Posterior cingulate gyrus (tissue), 11 donors: ENCODE measurements at regions not wholly inside any gene's neighbourhood (a gene's known extent, or its start where the extent isn't known, plus 50 kb on each side); places are given as distances from the start of the nearest gene placed in this dataset.
A peak's percentile ranks its signal among the peaks of the same experiment; 100 is the strongest.
"Not testable (repeated sequence)": the region's sequence is repeated elsewhere in the genome, so short reads cannot be mapped to it uniquely, and the experiment has no call there.

Source experiments
- DNase-seq, 10 donors: peaks; one replicate each; pipeline versions ENCODE4 v3.0.0 to v3.0.0-alpha.2; 2020 to 2021; ENCODE audit warnings: mixed read lengths in 3 of 10
- intact Hi-C: fragments of 100-400 bp; cut with DNase I; formaldehyde crosslinking; loops from one replicate; pipeline ENCODE4 v1.15.1; 2023

DNA sequence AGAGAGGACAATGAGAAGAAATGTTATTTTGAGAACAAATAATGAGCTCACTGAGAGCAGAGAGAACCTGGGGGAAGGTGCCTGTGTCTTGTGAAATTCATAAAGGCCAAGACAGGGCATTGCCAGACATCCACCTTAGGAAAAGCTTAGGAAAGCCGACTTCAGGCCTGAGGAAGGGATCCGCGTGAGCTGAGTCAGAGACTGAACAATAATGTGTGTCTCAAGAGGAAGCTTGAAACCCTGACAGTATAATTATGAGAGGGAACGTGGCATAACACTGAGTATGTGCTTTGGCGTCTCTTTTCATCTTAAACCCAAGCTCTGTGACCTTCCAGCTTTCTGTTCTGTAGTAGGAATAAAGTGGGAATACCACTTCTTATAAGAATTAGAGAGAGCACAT, 307.2 kb downstream of the ACTR3B start:
- intact Hi-C loops = no loop called here
- DNase-seq = no peak

- intact Hi-C loops = no loop called here
- DNase-seq = no peak
Observed at GRCh38 chr7:153070141-153070540, 310.6 kb downstream of the ACTR3B start.

GRCh38 chr7:153072806-153073205, 313.3 kb downstream of the ACTR3B start:
- no peak for DNase-seq
- intact Hi-C loops = no loop called here

DNA sequence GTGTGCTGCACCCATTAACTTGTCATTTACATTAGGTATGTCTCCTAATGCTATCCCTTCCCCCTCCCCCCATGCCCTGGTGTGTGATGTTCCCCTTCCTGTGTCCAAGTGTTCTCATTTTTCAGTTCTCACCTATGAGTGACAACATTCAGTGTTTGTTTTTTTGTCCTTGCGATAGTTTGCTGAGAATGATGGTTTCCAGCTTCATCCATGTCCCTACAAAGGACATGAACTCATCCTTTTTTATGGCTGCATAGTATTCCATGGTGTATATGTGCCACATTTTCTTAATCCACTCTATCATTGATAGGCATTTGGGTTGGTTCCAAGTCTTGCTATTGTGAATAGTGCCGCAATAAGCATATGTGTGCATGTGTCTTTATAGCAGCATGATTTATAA, 316.7 kb downstream of the ACTR3B start:
- intact Hi-C loops, DNase-seq: not testable (repeated sequence)

- no peak for DNase-seq
- intact Hi-C loops = no loop called here
Observed at GRCh38 chr7:153081496-153081895, 321.9 kb downstream of the ACTR3B start.

DNA sequence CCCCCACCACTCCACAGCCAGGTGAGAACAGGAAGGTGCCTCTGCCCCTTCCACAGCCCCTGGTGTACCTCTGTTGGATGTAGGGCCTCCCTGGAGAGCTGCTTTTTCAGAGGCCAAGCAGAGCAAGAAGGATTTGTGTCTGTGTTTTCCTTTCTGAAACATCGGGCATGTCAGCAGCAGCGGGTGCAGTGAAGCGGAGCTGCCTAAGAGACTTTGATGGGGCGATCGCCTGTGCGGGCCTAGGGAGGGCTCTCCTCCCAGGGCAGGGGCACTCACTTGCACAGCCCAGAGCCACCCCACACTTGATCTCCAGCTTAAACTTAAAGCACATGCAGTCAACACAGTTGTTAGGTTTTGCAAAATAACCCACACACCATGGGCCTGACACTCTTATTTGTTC, 324.7 kb downstream of the ACTR3B start:
- intact Hi-C loops = no loop called here
- DNase-seq = no peak

GRCh38 chr7:153087498-153087897, 327.9 kb downstream of the ACTR3B start:
- no peak for DNase-seq
- intact Hi-C loops = no loop called here

DNA sequence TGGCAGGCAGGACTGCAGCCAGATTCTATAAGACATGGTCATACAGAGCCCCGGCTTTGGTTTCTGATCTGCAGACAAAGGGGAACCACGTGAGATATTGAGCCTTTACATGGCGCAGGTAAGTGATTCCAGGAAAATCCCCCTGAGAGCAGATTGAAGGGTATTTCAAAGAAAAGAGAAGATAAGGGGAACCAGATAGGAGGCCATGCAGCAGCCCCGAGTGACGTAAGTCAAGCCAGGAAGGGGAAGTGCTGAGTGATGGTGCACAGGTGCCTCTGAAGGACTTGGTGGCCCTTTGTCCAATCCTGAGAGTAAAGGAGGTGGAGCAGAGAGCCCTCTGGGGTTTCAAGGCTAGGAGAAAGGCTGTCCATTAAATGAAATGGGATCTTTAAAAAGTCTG, 329.0 kb downstream of the ACTR3B start:
- intact Hi-C loops = no loop called here
- DNase-seq = no peak

DNA sequence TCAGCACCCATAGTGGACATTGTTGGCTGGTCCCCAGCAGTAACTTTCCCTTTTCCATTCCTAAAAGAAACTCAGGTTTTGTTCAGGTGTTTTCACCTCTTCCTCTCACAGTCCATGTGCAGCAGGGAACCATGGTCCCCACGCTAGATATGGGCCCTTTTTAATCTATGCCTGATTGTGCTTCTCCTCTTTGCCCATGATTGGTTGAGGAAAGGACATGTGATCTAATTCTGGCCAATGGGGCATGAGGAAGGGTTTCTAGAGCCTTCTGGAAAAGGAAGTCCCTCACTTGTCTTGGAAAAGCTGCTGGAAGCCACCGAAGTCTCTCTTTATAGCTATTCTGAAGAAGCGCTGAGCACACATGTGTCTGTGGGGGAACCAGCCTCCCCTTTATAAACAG, 330.7 kb downstream of the ACTR3B start:
- intact Hi-C loops = no loop called here
- no peak for DNase-seq

DNA sequence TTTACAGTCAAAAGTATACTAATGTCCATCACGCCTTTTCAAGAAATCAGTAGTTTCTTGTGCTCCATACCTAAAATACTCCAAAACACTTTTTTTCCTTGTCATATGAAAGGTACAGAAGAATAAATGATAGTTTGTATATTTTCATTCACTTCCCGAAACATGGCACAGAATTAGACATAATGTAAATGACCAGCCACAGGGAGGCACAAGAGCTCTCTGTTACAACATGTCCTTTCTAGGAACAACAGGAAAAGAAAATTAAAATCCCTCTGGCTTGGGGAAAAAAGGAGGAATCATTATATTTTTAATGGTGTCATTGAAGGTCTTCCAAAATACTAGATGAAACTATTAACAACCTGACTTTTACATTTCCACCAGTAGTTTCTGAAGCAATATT, 331.2 kb downstream of the ACTR3B start:
- DNase-seq = no peak
- intact Hi-C loops = no loop called here

DNA sequence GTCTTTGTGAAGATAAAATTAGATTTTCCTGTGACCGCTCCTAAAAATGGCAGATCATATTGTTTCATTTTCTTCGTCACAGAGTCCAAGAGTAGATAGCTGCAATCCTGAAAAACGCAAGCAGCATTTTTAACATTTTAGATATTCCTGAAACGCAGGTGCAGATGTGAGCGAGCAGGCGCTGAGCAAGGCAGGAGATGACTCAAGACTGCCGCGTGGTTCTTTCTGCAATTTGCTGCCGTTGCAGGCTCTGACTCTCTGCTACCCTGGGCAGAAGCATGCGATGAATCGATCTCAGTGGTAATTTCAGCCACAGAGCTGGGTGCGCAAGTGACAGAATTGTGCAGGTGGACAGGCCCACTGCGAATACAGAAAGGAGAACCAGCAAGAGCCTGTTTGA, 331.9 kb downstream of the ACTR3B start:
- DNase-seq = peak in 3 of 10 donors; percentile 16 to 75 (median 27)
- intact Hi-C loops = no loop called here

DNA sequence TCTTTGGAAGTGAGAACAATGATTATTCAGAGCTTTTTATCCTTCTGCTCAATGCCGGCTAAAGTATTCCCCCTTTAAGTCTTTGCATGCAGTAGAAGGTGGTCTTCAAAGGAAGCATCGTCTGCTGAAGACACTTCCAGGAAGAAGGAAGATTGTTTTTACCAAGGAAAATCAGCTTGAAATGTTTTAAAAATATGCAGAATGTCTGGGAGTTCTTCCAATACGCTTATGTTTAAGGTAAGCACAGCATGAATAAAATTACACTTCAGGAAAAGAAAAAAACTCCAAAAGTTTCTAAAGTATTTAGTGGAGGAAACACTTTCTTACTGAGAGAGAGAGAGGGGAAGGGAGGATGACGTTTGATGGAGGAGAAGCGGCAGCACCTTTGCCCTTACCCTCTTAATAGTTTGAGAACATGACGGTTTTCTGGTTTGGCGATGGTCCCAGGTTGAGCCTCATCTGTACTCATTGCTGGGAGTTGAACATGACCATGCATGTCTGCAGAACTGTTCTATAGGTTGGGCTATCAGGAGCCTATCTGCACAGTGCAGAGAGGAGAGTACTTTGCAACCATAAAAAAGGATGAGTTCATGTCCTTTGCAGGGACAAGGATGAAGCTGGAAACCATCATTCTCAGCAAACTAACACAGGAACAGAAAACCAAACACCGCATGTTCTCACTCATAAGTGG, 338.1 kb downstream of the ACTR3B start:
- intact Hi-C loops = no loop called here

DNA sequence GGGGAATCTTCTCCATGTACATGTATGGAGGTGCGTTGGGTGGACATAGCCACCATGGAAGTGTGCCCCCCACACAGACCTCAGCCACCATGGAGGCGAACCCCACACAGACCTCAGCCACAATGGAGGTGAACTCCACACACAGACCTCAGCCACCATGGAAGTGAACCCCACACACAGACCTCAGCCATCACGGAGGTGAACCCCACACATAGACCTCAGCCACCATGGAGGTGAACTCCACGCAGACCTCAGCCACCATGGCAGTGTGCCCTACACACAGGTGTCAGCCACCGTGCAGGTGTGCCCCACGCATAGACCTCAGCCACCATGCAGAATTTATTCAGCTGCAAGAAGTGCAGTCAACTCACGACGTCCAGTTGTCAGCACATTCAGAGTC, 339.7 kb downstream of the ACTR3B start:
- intact Hi-C loops = no loop called here

More for the DNA sequence above, 338.1 kb downstream of the ACTR3B start:
- DNase-seq = no peak

GRCh38 chr7:153100691-153101237, 341.2 kb downstream of the ACTR3B start:
- intact Hi-C loops = no loop called here
- DNase-seq = no peak

More for the DNA sequence above, 339.7 kb downstream of the ACTR3B start:
- no peak for DNase-seq

DNA sequence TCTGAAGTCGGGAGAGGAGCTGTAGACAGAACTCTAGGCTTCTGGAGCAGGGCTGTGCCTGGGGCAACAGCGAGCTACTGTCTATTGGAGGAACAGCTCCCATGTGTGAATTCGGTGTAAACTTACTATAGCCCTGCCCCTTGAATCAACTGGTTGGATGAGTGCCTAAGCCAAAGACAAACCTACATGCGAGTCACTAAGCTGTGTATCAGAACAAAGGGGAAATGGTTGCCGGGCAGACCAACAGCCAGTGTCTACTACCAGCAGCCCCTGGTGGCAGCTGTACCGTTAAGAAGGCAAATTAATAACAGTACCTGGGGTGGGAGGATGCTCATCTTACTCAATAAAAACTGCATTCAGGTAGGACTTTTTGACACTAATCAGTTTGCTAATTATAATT, 343.6 kb downstream of the ACTR3B start:
- no peak for DNase-seq
- intact Hi-C loops = no loop called here

- intact Hi-C loops = no loop called here
- no peak for DNase-seq
Observed at GRCh38 chr7:153107826-153108225, 348.3 kb downstream of the ACTR3B start.

DNA sequence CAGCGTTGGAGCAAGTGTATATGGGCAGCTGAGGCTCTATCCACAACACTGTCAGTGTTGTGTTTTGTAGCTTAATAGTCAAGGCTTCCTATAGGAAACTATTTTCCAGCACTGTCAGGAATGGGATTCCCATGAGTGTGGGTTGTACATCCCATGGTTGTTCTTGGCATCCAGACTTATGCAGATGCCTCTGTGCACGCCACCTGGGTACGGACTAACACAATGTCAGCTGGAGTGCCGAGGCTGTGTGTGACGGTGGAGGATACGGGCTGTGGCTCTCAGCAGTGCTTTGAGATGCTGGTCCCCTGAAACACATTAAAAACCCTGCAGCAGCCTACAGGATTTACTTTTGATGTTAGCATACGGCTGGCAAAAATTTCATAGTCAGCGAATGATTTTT, 350.0 kb downstream of the ACTR3B start:
- DNase-seq = peak in 4 of 10 donors; percentile 28 to 82 (median 46)
- intact Hi-C loops = no loop called here

- intact Hi-C loops = no loop called here
- DNase-seq = no peak
Observed at GRCh38 chr7:153110606-153111005, 351.1 kb downstream of the ACTR3B start.

- intact Hi-C loops, DNase-seq: not testable (repeated sequence)
Observed at GRCh38 chr7:153122255-153122654, 362.7 kb downstream of the ACTR3B start.

DNA sequence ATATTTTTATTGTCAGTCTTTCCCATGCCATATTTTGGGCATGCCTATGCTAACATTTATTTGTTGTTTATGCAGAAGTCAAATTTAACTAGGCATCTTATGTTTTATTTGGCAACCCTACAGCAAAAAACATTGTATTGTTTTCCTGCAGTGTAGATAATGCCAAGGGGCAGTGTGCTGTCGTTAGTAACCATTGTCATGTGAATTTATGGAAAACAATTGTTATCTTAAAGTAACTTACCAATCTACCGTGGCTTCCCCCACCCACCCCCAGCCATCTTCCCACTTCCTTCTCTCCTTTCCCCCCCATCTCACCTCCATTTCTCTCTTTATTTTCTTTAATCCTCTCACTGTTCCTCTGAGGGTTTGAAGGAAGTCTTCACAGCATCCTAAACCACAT, 370.5 kb downstream of the ACTR3B start:
- intact Hi-C loops = no loop called here
- no peak for DNase-seq

GRCh38 chr7:153151766-153152165, 392.2 kb downstream of the ACTR3B start:
- DNase-seq = no peak
- intact Hi-C loops = no loop called here

GRCh38 chr7:153152801-153153422, 393.4 kb downstream of the ACTR3B start:
- intact Hi-C loops = no loop called here
- DNase-seq = no peak
